ENCODE measurements at regions not wholly inside any gene's neighbourhood (a gene's known extent, or its start where the extent isn't known, plus 50 kb on each side); places are given as distances from the start of the nearest gene placed in this dataset.
"Not testable (repeated sequence)": the region's sequence is repeated elsewhere in the genome, so short reads cannot be mapped to it uniquely, and the experiment has no call there.

DNA sequence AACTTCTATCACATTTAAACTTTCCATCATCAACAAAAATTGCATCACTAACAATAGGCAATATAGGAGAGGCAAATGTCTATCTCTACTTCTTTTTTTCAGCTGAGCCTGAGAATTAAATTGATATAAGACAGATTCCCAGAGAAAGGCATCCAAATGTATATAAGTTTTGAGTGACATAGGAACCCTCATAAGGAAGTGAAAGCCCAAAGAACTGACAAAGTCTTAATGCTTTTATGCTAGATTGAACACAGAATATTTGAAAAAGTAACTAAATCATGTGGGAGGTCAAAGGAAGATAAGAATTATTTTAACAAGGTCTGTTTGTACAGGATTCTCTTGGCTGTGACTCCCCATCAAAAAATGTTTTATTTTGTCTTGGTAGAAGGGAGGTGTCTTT is 714.9 kb downstream of the GRXCR1 start:
- H3K9me3 ChIP-seq (ENCODE audit: control insufficient read depth, low read length): no peaks in the 10 kb centered on the region
- Mint-ChIP-seq H3K27me3 (ENCODE audit: insufficient read depth) (no peaks in the 10 kb centered on the region), H3K4me1 (no peaks in the 10 kb centered on the region), H3K4me3 (no peak overlapping the region), H3K9me3 (peaks cover under 1% of the 10 kb centered on the region), H3K36me3 (ENCODE audit: low read depth) (no peaks in the 10 kb centered on the region), H3K27ac (no peak overlapping the region)
- no peak for DNase-seq
- no peak overlapping the region for H3K4me3 ChIP-seq (ENCODE audit: low read length)
- no peaks in the 10 kb centered on the region for H3K27me3 ChIP-seq (ENCODE audit: control insufficient read depth, insufficient read depth, low read length, poor library complexity, severe bottlenecking)
- H3K9ac ChIP-seq (ENCODE audit: extremely low read depth, low read length, poor library complexity, severe bottlenecking): no peak overlapping the region
- TF ChIP-seq, protein P1, sequence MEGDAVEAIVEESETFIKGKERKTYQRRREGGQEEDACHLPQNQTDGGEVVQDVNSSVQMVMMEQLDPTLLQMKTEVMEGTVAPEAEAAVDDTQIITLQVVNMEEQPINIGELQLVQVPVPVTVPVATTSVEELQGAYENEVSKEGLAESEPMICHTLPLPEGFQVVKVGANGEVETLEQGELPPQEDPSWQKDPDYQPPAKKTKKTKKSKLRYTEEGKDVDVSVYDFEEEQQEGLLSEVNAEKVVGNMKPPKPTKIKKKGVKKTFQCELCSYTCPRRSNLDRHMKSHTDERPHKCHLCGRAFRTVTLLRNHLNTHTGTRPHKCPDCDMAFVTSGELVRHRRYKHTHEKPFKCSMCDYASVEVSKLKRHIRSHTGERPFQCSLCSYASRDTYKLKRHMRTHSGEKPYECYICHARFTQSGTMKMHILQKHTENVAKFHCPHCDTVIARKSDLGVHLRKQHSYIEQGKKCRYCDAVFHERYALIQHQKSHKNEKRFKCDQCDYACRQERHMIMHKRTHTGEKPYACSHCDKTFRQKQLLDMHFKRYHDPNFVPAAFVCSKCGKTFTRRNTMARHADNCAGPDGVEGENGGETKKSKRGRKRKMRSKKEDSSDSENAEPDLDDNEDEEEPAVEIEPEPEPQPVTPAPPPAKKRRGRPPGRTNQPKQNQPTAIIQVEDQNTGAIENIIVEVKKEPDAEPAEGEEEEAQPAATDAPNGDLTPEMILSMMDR (conservative IDR thresholded peaks at IDR 0.05): no peak
- no peak overlapping the region for H3K27ac ChIP-seq (ENCODE audit: low read depth, low read length)
- H3K4me1 ChIP-seq (ENCODE audit: control insufficient read depth, insufficient read depth, low read length): no peaks in the 10 kb centered on the region
- H3K36me3 ChIP-seq (ENCODE audit: control insufficient read depth, insufficient read depth, low read length): no peaks in the 10 kb centered on the region

DNA sequence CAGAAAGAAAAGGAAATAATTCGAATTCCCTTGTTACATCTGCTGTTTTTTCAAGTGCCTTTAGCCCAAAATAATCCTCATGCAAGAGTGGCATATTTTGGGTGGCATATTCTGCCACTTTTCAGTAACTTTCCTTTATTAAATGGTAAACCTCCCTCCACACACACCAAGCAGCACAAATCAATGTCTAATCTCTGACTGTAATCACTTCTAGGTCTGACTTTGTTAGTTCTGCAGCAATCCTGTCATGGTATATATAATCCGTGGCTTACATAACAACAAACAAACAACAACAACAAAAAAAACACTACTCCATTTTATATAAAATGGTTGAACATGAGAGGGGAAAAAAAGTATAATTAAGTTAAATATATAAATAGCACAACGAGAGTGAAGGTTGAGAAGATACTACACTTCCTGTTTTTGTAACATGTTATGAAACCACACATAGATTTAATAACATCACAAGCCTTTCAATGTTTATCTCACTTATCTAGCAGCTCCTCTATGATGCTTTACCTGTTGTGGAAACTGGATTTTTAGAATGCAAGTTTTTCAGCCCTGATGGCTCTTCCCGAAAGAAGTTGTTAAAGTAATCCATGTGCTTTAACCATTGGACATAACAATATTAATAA is 715.4 kb downstream of the GRXCR1 start:
- Histone ChIP-seq H3K4me3 (ENCODE audit: low read length) (no peak overlapping the region), H3K9me3 (ENCODE audit: control insufficient read depth, low read length) (no peaks in the 10 kb centered on the region), H3K36me3 (ENCODE audit: control insufficient read depth, insufficient read depth, low read length) (no peaks in the 10 kb centered on the region), H3K27ac (ENCODE audit: low read depth, low read length) (no peak overlapping the region), H3K9ac (ENCODE audit: extremely low read depth, low read length, poor library complexity, severe bottlenecking) (no peak overlapping the region), H3K4me1 (ENCODE audit: control insufficient read depth, insufficient read depth, low read length) (no peaks in the 10 kb centered on the region), H3K27me3 (ENCODE audit: control insufficient read depth, insufficient read depth, low read length, poor library complexity, severe bottlenecking) (no peaks in the 10 kb centered on the region)
- no peak overlapping the region for H3K27ac Mint-ChIP-seq
- no peaks in the 10 kb centered on the region for H3K27me3 Mint-ChIP-seq (ENCODE audit: insufficient read depth)
- H3K4me3 Mint-ChIP-seq: no peak overlapping the region
- no peaks in the 10 kb centered on the region for H3K36me3 Mint-ChIP-seq (ENCODE audit: low read depth)
- TF ChIP-seq, protein P1 (conservative IDR thresholded peaks at IDR 0.05): no peak
- H3K4me1 Mint-ChIP-seq: no peaks in the 10 kb centered on the region
- peaks cover 2% of the 10 kb centered on the region for H3K9me3 Mint-ChIP-seq
- 90% methylated on average over 4 of the region's 4 CpGs; no CpG with 5 or more reads in 1 of the 2 experiments for WGBS, 2 experiments (ENCODE audit: insufficient coverage in 1 of 2, insufficient read length in 1 of 2)
- DNase-seq: no peak

DNA sequence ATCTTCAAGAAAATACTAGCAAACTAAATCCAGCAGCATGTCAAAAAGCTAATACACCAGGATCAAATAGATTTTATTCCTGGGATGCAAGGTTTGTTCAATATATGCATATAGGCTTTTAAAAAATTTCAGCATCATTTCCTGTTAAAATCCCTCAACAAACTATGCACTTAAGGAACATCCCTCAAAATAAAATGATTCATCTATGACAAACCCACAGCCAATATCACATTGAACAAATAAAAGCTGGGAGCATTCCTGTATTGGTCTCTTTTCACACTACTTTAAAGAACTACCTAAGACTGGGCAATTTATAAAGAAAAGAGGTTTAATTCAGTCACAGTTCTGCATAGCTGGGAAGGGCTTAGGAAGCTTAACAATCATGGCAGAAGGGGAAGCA is 726.7 kb downstream of the GRXCR1 start:
- Histone ChIP-seq H3K4me3 (ENCODE audit: low read length) (no peak overlapping the region), H3K27ac (ENCODE audit: low read depth, low read length) (no peak overlapping the region), H3K36me3 (ENCODE audit: control insufficient read depth, insufficient read depth, low read length) (no peaks in the 10 kb centered on the region), H3K27me3 (ENCODE audit: control insufficient read depth, insufficient read depth, low read length, poor library complexity, severe bottlenecking) (no peaks in the 10 kb centered on the region), H3K9ac (ENCODE audit: extremely low read depth, low read length, poor library complexity, severe bottlenecking) (no peak overlapping the region), H3K9me3 (ENCODE audit: control insufficient read depth, low read length) (peaks cover 7% of the 10 kb centered on the region), H3K4me1 (ENCODE audit: control insufficient read depth, insufficient read depth, low read length) (no peaks in the 10 kb centered on the region)
- DNase-seq: no peak
- Mint-ChIP-seq H3K9me3 (peaks cover 33% of the 10 kb centered on the region), H3K4me3 (no peak overlapping the region), H3K27me3 (ENCODE audit: insufficient read depth) (no peaks in the 10 kb centered on the region), H3K36me3 (ENCODE audit: low read depth) (no peaks in the 10 kb centered on the region), H3K4me1 (no peaks in the 10 kb centered on the region), H3K27ac (no peak overlapping the region)
- TF ChIP-seq, protein P1 (conservative IDR thresholded peaks at IDR 0.05): no peak

DNA sequence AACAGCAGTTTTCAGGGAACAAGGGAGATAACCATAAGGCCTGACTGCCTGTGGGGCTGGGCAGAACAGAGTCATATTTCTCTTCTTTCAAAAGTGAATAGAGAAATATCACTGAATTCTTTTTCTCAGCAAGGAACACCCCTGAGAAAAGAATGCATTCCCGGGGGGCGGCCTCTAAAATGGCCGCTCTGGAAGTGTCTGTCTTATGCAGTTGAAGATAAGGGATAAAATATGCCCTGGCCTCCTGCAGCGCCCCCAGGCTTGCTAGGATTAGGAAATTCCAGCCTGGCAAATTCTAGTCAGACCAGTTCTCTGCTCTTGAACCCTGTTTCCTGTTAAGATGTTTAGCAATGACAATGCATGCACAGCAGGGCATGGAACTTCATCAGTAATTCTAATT is 745.4 kb downstream of the GRXCR1 start:
- not testable (repeated sequence) for H3K27ac Mint-ChIP-seq; H3K36me3 ChIP-seq (ENCODE audit: control insufficient read depth, insufficient read depth, low read length); H3K36me3 Mint-ChIP-seq (ENCODE audit: low read depth); H3K27me3 Mint-ChIP-seq (ENCODE audit: insufficient read depth); H3K4me3 ChIP-seq (ENCODE audit: low read length); H3K27ac ChIP-seq (ENCODE audit: low read depth, low read length); H3K4me3 Mint-ChIP-seq; H3K9ac ChIP-seq (ENCODE audit: extremely low read depth, low read length, poor library complexity, severe bottlenecking); H3K27me3 ChIP-seq (ENCODE audit: control insufficient read depth, insufficient read depth, low read length, poor library complexity, severe bottlenecking); H3K4me1 ChIP-seq (ENCODE audit: control insufficient read depth, insufficient read depth, low read length); H3K4me1 Mint-ChIP-seq
- peak; percentile 54 for DNase-seq
- H3K9me3 Mint-ChIP-seq: peaks cover 33% of the 10 kb centered on the region
- peaks cover 16% of the 10 kb centered on the region for H3K9me3 ChIP-seq (ENCODE audit: control insufficient read depth, low read length)
- 92 to 93% methylated on average over 4 of the region's 4 CpGs for WGBS, 2 experiments (ENCODE audit: insufficient coverage in 1 of 2, insufficient read length in 1 of 2)

All from endodermal cell (in vitro differentiated cells).